ENCODE measurements at regions not wholly inside any gene's neighbourhood (a gene's known extent, or its start where the extent isn't known, plus 50 kb on each side); places are given as distances from the start of the nearest gene placed in this dataset.

GRCh38 chr6:131414956-131415355, 158.1 kb upstream of the ARG1 start:
- TF ChIP-seq CTCF (optimal IDR thresholded peaks at IDR 0.05 in 1 of 3, IDR thresholded peaks at IDR 0.05 in 1 of 3, conservative IDR thresholded peaks at IDR 0.05 in 1 of 3; ENCODE audit: extremely low read depth in 1 of 3, insufficient read depth in 2 of 3, low read length in 3 of 3) (no peak), EZH2 (IDR thresholded peaks at IDR 0.05; ENCODE audit: low read length) (no peak)
